Gastrocnemius medialis (tissue), 4 donors: ENCODE measurements at regions not wholly inside any gene's neighbourhood (a gene's known extent, or its start where the extent isn't known, plus 50 kb on each side); places are given as distances from the start of the nearest gene placed in this dataset.

Experiments used
- POLR2A ChIP-seq, 2 donors: fragments of 450-650 bp; IDR thresholded peaks; one replicate each; pipeline ENCODE4 v1.6.1; 2017; ENCODE audit warnings: antibody characterized with exemption in 2 of 2, mild to moderate bottlenecking in 2 of 2, moderate library complexity in 2 of 2
- TF ChIP-seq, protein P1 (sequence below), 5 experiments: fragments of 450-650 bp in 3 of 5; fragments of 200-600 bp in 2 of 5; sonication (generic) in 2 of 5; IDR thresholded peaks in 4 of 5; conservative IDR thresholded peaks in 1 of 5; 1 replicate in 4 of 5; 2 replicates in 1 of 5; pipeline ENCODE4 v1.5.1; 2016 to 2019; ENCODE audit warnings: antibody characterized with exemption in 5 of 5, mild to moderate bottlenecking in 3 of 5, moderate library complexity in 3 of 5

DNA sequence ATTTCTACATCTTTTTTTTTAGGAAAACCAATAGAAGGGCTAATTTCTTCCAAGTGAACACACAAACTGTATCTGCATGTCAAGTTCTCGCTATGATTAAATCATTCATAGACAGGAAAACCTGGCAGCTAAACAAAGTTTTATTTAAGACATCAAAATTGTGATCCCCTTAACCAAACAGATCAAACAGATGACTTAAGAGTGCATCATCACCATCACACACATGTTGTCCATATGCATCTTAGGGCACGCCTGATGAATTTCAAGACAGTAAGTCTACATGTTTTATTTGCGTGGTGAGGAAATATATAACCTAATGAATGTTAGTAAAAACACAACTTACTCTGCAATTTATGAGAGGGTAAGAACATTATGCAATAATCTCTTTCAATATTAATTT, 317.0 kb upstream of the ANXA10 start:
- TF ChIP-seq, protein P1, sequence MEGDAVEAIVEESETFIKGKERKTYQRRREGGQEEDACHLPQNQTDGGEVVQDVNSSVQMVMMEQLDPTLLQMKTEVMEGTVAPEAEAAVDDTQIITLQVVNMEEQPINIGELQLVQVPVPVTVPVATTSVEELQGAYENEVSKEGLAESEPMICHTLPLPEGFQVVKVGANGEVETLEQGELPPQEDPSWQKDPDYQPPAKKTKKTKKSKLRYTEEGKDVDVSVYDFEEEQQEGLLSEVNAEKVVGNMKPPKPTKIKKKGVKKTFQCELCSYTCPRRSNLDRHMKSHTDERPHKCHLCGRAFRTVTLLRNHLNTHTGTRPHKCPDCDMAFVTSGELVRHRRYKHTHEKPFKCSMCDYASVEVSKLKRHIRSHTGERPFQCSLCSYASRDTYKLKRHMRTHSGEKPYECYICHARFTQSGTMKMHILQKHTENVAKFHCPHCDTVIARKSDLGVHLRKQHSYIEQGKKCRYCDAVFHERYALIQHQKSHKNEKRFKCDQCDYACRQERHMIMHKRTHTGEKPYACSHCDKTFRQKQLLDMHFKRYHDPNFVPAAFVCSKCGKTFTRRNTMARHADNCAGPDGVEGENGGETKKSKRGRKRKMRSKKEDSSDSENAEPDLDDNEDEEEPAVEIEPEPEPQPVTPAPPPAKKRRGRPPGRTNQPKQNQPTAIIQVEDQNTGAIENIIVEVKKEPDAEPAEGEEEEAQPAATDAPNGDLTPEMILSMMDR (IDR thresholded peaks at IDR 0.05 in 4 of 5, conservative IDR thresholded peaks at IDR 0.05 in 1 of 5), result no peak
- TF ChIP-seq POLR2A (IDR thresholded peaks at IDR 0.05), result no peak
